WTC11 (cell line): ENCODE measurements at regions not wholly inside any gene's neighbourhood (a gene's known extent, or its start where the extent isn't known, plus 50 kb on each side); places are given as distances from the start of the nearest gene placed in this dataset.

Source experiments
- ATAC-seq: fragments of 200-7000 bp; cut with Tn5 transposase; 2 replicates; pipeline ENCODE4 v1.10.0; 2021; ENCODE audit warnings: mild to moderate bottlenecking, moderate library complexity
- CTCF ChIA-PET: fragments of 300-600 bp; sonication (Branson Sonifier 250); formaldehyde crosslinking; loops from one replicate; lab custom pipeline; 2021; ENCODE audit warnings: antibody characterized with exemption; lab: Charles Lee
- POLR2A ChIA-PET: fragments of 350-600 bp; sonication (Branson Sonifier 250); formaldehyde crosslinking; loops from one replicate; lab custom pipeline; 2021; ENCODE audit warnings: antibody characterized with exemption; lab: Charles Lee
- DNase-seq: peaks from one replicate; pipeline ENCODE4 v3.0.0; 2021; ENCODE audit warnings: low spot score
- H3K27ac Mint-ChIP-seq: 2 replicates; pipeline ENCODE4 v1.8.0; 2021; ENCODE audit warnings: mixed read lengths
- H3K27me3 Mint-ChIP-seq: 2 replicates; pipeline ENCODE4 v1.8.0; 2021; ENCODE audit warnings: low read depth, mild to moderate bottlenecking, moderate library complexity, mixed read lengths
- H3K36me3 Mint-ChIP-seq: 2 replicates; pipeline ENCODE4 v1.8.0; 2021; ENCODE audit warnings: mixed read lengths
- H3K4me1 Mint-ChIP-seq: 2 replicates; pipeline ENCODE4 v1.8.0; 2022; ENCODE audit warnings: mixed read lengths
- H3K4me3 Mint-ChIP-seq: 2 replicates; pipeline ENCODE4 v1.8.0; 2021; ENCODE audit warnings: mild to moderate bottlenecking, moderate library complexity, mixed read lengths
- H3K9me3 Mint-ChIP-seq: 2 replicates; pipeline ENCODE4 v1.8.0; 2021; ENCODE audit warnings: mixed read lengths
- ATF1 ChIP-seq: sonication (generic); formaldehyde crosslinking; IDR thresholded peaks from 2 replicates; pipeline ENCODE4 v1.8.1; 2023; ENCODE audit warnings: mild to moderate bottlenecking, moderate library complexity, missing genetic modification reagents
- ATF6 ChIP-seq: sonication (generic); formaldehyde crosslinking; IDR thresholded peaks from 2 replicates; pipeline ENCODE4 v1.8.1; 2023; ENCODE audit warnings: mild to moderate bottlenecking, missing genetic modification reagents
- CDX4 ChIP-seq: fragments of 250-450 bp; sonication (Bioruptor Pico); IDR thresholded peaks from 2 replicates; pipeline ENCODE4 v1.9.0; 2021; ENCODE audit warnings: moderate library complexity, mild to moderate bottlenecking, inconsistent platforms, borderline replicate concordance
- ETV6 ChIP-seq: sonication (generic); formaldehyde crosslinking; IDR thresholded peaks from 2 replicates; pipeline ENCODE4 v1.8.1; 2022; ENCODE audit warnings: mild to moderate bottlenecking, missing genetic modification reagents
- FOXP1 ChIP-seq: sonication (generic); formaldehyde crosslinking; IDR thresholded peaks from 2 replicates; pipeline ENCODE4 v1.8.0; 2022; ENCODE audit warnings: missing genetic modification reagents, mild to moderate bottlenecking, moderate library complexity, borderline replicate concordance
- GABPB1 ChIP-seq: sonication (generic); formaldehyde crosslinking; IDR thresholded peaks from 2 replicates; pipeline ENCODE4 v1.8.1; 2023; ENCODE audit warnings: mild to moderate bottlenecking, missing genetic modification reagents
- HMGA2 ChIP-seq: fragments of 250-450 bp; sonication (Bioruptor Pico); IDR thresholded peaks from 2 replicates; pipeline ENCODE4 v1.4.0; 2021; ENCODE audit warnings: mild to moderate bottlenecking, moderate library complexity
- IRF2 ChIP-seq: sonication (generic); formaldehyde crosslinking; IDR thresholded peaks from 2 replicates; pipeline ENCODE4 v1.8.0; 2022; ENCODE audit warnings: low read depth, missing genetic modification reagents, borderline replicate concordance
- PRRX2 ChIP-seq: fragments of 250-450 bp; sonication (Bioruptor Pico); IDR thresholded peaks from 2 replicates; pipeline ENCODE4 v1.8.0; 2021; ENCODE audit warnings: mild to moderate bottlenecking
- SMAD3 ChIP-seq: sonication (generic); formaldehyde crosslinking; IDR thresholded peaks from 2 replicates; pipeline ENCODE4 v1.8.0; 2022; ENCODE audit warnings: missing genetic modification reagents, mild to moderate bottlenecking, borderline replicate concordance
- SOX15 ChIP-seq: fragments of 250-450 bp; sonication (Bioruptor Pico); IDR thresholded peaks from 2 replicates; pipeline ENCODE4 v1.9.0; 2021; ENCODE audit warnings: mild to moderate bottlenecking
- STAT6 ChIP-seq: sonication (generic); formaldehyde crosslinking; conservative IDR thresholded peaks from 2 replicates; pipeline ENCODE4 v1.8.1; 2023; ENCODE audit warnings: mild to moderate bottlenecking, low read depth, missing genetic modification reagents, moderate library complexity
- ZMAT4 ChIP-seq: fragments of 250-450 bp; sonication (Bioruptor Pico); IDR thresholded peaks from 2 replicates; pipeline ENCODE4 v1.9.0; 2021; ENCODE audit warnings: mild to moderate bottlenecking
- ZNF138 ChIP-seq: sonication (generic); formaldehyde crosslinking; conservative IDR thresholded peaks from 2 replicates; pipeline ENCODE4 v1.8.1; 2022; ENCODE audit warnings: mild to moderate bottlenecking, moderate library complexity, missing genetic modification reagents
- ZNF263 ChIP-seq: sonication (generic); formaldehyde crosslinking; IDR thresholded peaks from 2 replicates; pipeline ENCODE4 v1.8.1; 2022; ENCODE audit warnings: low read depth, mild to moderate bottlenecking, moderate library complexity, missing genetic modification reagents
- TF ChIP-seq, protein P1 (sequence below): fragments of 250-450 bp; sonication (Bioruptor Pico); IDR thresholded peaks from 2 replicates; pipeline ENCODE4 v1.9.0; 2021; ENCODE audit warnings: mild to moderate bottlenecking
- TF ChIP-seq, protein P2 (sequence below): fragments of 250-450 bp; sonication (Bioruptor Pico); conservative IDR thresholded peaks from 2 replicates; pipeline ENCODE4 v1.9.0; 2021; ENCODE audit warnings: mild to moderate bottlenecking
- TF ChIP-seq, protein P3 (sequence below): sonication (generic); formaldehyde crosslinking; IDR thresholded peaks from 2 replicates; pipeline ENCODE4 v1.8.0; 2022; ENCODE audit warnings: missing genetic modification reagents

GRCh38 chr4:3343358-3343757, 50.5 kb downstream of the RGS12 start:
- CTCF ChIA-PET = interaction anchor here (0.7 to 1.8 kb wide), 6 partner anchors 19 to 137 kb away, joined by 3 to 9 read pairs (median 4); no protein-coding TSS in a partner anchor
- no peak for ATAC-seq
- no peak for DNase-seq
- TF ChIP-seq PRRX2 (CRISPR knock-in tag) (no peak), ZMAT4 (no peak), STAT6 (CRISPR knock-in tag) (no peak), ATF6 (CRISPR knock-in tag) (no peak), ATF1 (CRISPR knock-in tag) (no peak), ZNF263 (no peak), IRF2 (CRISPR knock-in tag) (no peak), HMGA2 (CRISPR knock-in tag) (no peak), GABPB1 (CRISPR knock-in tag) (no peak), SOX15 (CRISPR knock-in tag) (no peak), FOXP1 (no peak), SMAD3 (CRISPR knock-in tag) (no peak), ETV6 (CRISPR knock-in tag) (no peak), ZNF138 (CRISPR knock-in tag) (no peak), CDX4 (CRISPR knock-in tag) (no peak)
- TF ChIP-seq, protein P1, sequence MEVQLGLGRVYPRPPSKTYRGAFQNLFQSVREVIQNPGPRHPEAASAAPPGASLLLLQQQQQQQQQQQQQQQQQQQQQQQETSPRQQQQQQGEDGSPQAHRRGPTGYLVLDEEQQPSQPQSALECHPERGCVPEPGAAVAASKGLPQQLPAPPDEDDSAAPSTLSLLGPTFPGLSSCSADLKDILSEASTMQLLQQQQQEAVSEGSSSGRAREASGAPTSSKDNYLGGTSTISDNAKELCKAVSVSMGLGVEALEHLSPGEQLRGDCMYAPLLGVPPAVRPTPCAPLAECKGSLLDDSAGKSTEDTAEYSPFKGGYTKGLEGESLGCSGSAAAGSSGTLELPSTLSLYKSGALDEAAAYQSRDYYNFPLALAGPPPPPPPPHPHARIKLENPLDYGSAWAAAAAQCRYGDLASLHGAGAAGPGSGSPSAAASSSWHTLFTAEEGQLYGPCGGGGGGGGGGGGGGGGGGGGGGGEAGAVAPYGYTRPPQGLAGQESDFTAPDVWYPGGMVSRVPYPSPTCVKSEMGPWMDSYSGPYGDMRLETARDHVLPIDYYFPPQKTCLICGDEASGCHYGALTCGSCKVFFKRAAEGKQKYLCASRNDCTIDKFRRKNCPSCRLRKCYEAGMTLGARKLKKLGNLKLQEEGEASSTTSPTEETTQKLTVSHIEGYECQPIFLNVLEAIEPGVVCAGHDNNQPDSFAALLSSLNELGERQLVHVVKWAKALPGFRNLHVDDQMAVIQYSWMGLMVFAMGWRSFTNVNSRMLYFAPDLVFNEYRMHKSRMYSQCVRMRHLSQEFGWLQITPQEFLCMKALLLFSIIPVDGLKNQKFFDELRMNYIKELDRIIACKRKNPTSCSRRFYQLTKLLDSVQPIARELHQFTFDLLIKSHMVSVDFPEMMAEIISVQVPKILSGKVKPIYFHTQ = no peak
- TF ChIP-seq, protein P2, sequence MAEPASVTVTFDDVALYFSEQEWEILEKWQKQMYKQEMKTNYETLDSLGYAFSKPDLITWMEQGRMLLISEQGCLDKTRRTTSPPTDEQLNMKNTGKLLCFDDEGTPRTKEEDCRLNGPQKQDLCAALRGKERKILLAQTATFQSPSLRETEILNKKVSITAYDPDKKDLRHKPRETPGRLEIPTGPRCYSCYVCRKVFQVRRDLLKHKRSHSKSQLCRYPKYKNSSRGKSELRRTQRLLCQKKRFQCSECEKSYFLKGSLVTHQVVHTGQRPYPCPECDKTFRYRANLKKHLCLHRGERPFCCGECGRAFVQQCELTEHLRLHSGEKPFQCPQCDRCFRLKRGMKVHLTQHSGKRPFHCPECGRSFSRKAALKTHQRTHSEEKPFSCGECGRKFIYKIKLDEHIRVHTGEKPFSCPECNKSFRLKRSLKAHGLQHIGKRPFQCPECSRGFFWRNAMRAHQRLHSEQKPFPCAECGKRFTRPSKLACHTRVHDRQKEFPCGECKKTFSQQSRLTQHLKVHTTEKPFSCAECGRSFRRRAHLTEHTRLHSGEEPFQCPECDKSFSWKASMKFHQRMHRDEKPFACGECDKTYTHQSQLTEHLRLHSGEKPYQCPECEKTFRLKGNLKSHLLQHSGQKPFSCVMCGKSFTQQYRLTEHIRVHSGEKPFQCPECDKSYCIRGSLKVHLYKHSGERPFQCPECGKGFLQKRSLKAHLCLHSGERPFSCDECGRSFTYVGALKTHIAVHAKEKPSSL (CRISPR knock-in tag) = no peak
- TF ChIP-seq, protein P3, sequence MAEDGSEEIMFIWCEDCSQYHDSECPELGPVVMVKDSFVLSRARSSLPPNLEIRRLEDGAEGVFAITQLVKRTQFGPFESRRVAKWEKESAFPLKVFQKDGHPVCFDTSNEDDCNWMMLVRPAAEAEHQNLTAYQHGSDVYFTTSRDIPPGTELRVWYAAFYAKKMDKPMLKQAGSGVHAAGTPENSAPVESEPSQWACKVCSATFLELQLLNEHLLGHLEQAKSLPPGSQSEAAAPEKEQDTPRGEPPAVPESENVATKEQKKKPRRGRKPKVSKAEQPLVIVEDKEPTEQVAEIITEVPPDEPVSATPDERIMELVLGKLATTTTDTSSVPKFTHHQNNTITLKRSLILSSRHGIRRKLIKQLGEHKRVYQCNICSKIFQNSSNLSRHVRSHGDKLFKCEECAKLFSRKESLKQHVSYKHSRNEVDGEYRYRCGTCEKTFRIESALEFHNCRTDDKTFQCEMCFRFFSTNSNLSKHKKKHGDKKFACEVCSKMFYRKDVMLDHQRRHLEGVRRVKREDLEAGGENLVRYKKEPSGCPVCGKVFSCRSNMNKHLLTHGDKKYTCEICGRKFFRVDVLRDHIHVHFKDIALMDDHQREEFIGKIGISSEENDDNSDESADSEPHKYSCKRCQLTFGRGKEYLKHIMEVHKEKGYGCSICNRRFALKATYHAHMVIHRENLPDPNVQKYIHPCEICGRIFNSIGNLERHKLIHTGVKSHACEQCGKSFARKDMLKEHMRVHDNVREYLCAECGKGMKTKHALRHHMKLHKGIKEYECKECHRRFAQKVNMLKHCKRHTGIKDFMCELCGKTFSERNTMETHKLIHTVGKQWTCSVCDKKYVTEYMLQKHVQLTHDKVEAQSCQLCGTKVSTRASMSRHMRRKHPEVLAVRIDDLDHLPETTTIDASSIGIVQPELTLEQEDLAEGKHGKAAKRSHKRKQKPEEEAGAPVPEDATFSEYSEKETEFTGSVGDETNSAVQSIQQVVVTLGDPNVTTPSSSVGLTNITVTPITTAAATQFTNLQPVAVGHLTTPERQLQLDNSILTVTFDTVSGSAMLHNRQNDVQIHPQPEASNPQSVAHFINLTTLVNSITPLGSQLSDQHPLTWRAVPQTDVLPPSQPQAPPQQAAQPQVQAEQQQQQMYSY (CRISPR knock-in tag) = no peak
- TF ChIP-seq, all 79 proteins: peak for 0
- Mint-ChIP-seq H3K36me3 (no peaks in the 10 kb centered on the region), H3K4me1 (peaks cover 23% of the 10 kb centered on the region), H3K9me3 (no peaks in the 10 kb centered on the region), H3K27me3 (no peaks in the 10 kb centered on the region), H3K27ac (no peak overlapping the region), H3K4me3 (no peak overlapping the region)
- POLR2A ChIA-PET = no interaction called here
